GM19238 (cell line): ENCODE measurements at regions not wholly inside any gene's neighbourhood (a gene's known extent, or its start where the extent isn't known, plus 50 kb on each side); places are given as distances from the start of the nearest gene placed in this dataset.
A peak's percentile ranks its signal among the peaks of the same experiment; 100 is the strongest.

Source experiments
- DNase-seq: peaks from one replicate; pipeline ENCODE4 v3.0.0; 2011; ENCODE audit warnings: low spot score; ENCODE audit not compliant: insufficient read length

GRCh38 chr10:31607481-31607880 is 288.5 kb downstream of the ZEB1 start:
- DNase-seq, result no peak

DNA sequence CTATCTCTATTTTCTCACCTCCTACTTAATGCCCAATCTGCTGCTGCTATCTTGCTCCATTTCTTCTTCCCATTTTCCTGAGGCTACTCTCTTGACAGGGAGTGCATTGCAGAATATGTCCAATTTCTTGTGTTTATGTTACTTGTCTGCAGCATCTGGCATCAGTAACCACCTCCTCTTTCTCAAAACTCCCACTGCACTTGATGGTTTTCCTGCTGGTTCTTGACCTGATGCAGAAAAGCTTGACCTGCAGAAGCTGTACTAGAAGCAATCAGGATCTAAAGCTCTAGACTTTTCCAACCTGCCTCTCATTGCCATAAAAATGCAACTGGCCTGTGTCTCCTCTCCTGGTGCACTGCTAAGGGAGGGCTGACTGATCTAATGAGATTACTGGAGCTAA is 287.8 kb downstream of the ZEB1 start:
- DNase-seq, result no peak

GRCh38 chr10:31605861-31606525 is 287.0 kb downstream of the ZEB1 start:
- no peak for DNase-seq

- no peak for DNase-seq
Measured at GRCh38 chr10:31605426-31605825, 286.4 kb downstream of the ZEB1 start.

GRCh38 chr10:31604646-31605170 is 285.7 kb downstream of the ZEB1 start:
- DNase-seq, result no peak

DNA sequence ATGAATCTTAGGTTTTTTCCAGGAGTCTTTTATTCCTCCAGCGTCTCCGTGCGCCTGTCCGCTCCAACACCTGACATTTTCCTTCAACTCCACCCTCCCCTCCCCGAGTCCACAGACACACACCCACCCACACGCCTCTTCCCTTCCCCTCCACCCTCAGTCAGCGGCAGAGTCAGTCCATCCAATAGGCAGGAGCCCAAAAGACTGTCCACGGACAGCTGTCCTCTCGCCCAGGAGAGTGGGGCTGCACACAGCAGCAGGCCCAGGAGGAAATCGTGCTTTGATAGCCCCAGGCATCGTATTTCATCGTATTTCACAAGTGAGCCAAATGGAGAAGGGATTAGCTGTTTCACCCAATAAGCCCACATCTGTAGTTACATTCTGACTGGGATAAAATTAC is 285.1 kb downstream of the ZEB1 start:
- no peak for DNase-seq

- peak; percentile 94 for DNase-seq
Measured at GRCh38 chr10:31603235-31604087, 284.4 kb downstream of the ZEB1 start.

DNA sequence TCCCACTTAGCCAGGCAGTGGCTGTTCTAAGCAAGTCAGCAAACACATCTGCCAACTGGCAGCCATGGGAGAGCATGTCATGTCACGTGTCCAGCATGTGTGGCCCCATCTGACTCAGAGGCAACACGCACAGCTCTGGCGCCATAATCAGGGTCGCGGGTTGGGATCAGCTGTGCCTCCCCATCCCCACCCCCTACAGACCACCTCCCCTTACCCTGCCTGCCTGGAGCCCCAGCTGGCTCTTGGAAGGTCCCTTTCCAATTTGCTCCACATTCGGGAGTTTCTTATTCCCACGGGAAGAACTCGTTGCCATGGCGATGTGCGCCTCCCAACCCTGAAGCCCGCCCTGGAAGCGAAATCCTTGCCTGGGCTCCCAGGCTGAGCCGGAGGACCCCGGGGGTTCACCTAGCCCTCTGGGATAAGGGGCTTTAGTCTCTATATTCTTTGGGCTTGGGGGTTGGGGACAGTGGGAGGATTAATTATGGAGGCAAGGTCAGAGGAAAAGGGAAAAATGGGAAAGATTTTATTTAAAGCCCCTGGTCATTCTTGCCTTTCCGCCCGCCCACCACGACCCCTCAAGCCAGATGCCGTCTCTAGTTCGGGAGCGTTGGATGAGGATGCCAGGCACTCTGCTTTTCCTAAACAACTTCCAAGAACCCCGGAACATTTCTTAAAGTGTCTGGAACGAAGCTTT is 283.7 kb downstream of the ZEB1 start:
- DNase-seq, result no peak

- no peak for DNase-seq
Measured at GRCh38 chr10:31601136-31601535, 282.1 kb downstream of the ZEB1 start.

- no peak for DNase-seq
Measured at GRCh38 chr10:31599626-31600504, 280.8 kb downstream of the ZEB1 start.

DNA sequence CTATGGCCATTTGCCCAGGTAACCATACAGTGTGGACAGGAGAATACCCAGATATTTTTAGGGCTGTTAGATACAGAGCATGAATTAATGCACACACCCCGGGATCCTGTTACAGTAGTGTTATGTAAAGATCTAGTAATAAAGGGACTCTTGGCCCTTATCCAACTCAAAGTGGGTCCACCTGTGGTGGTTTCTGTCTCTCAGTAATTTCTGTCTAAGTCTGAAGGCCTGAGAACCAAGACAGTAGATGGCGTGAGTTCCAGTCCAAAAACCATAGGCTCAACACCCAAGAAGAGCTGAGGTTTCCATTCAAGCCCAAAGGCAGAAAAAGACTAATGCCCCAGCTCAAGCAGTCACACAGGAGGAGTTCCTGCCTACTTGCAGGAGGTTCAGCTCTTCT is 277.7 kb downstream of the ZEB1 start:
- DNase-seq, result no peak

- DNase-seq, result no peak
Measured at GRCh38 chr10:31595992-31596391, 277.0 kb downstream of the ZEB1 start.

- no peak for DNase-seq
Measured at GRCh38 chr10:31594347-31594873, 275.4 kb downstream of the ZEB1 start.

DNA sequence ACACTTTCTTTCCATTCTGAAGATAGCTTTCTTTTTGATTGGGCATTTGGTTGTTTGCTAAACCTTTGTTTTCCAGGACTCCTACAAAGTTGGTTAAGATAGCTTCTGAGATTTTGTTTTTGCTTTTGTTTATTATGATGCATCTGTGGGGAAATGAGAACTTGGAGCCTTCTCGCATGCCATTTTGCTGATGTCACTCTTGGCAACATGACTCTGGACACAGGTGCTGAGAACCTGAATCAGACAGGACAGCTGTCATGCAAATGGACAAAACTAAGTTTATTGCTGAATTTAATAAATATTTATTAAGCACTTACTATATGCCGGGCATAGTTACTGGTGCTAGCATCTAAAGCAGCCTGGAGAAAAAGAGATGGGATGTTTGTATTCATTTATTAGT is 274.1 kb downstream of the ZEB1 start:
- DNase-seq, result no peak

DNA sequence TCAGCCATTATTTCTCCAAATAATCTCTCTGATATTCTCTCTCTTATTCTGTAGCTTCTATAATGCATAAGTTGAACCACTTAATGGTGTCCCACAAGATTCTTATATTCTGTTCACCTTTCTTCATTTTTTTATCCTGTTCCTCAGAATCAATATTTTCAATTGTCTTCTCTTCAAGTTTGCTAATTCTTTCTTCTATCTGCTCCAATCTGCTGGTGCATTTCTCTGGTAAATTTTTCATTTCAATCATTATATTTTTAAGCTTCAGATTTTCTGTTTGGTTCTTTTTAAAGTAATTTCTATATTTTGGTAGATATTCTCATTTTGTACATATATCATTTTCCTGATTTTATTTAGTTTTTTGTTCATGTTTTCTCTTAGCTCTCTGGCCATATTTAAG is 272.6 kb downstream of the ZEB1 start:
- DNase-seq, result no peak

- no peak for DNase-seq
Measured at GRCh38 chr10:31590023-31590800, 271.2 kb downstream of the ZEB1 start.

GRCh38 chr10:31587691-31588090 is 268.7 kb downstream of the ZEB1 start:
- no peak for DNase-seq

- no peak for DNase-seq
Measured at GRCh38 chr10:31586723-31587638, 268.0 kb downstream of the ZEB1 start.

- DNase-seq, result no peak
Measured at GRCh38 chr10:31584876-31585275, 265.9 kb downstream of the ZEB1 start.
